Neural crest cell (in vitro differentiated cells): ENCODE measurements at regions not wholly inside any gene's neighbourhood (a gene's known extent, or its start where the extent isn't known, plus 50 kb on each side); places are given as distances from the start of the nearest gene placed in this dataset.

Experiments used
- DNase-seq: peaks from one replicate; pipeline ENCODE4 v3.0.0; 2021; ENCODE audit warnings: low read depth, mixed read lengths, low spot score
- H3K27ac Mint-ChIP-seq: one replicate; pipeline ENCODE4 v1.8.0; 2021; ENCODE audit warnings: mild to moderate bottlenecking, mixed read lengths; ENCODE audit not compliant: unreplicated experiment
- H3K27me3 Mint-ChIP-seq: 2 replicates; pipeline ENCODE4 v1.8.0; 2021; ENCODE audit warnings: low read depth, mild to moderate bottlenecking, mixed read lengths
- H3K36me3 Mint-ChIP-seq: 2 replicates; pipeline ENCODE4 v1.8.0; 2021; ENCODE audit warnings: low read depth, mild to moderate bottlenecking, mixed read lengths
- H3K4me1 Mint-ChIP-seq: 2 replicates; pipeline ENCODE4 v1.8.0; 2021; ENCODE audit warnings: mixed read lengths
- H3K4me3 Mint-ChIP-seq: one replicate; pipeline ENCODE4 v1.8.0; 2021; ENCODE audit warnings: mild to moderate bottlenecking, mixed read lengths
- H3K9me3 Mint-ChIP-seq: 2 replicates; pipeline ENCODE4 v1.8.0; 2021; ENCODE audit warnings: mixed read lengths
- CTCF ChIP-seq: fragments of 200-600 bp; sonication (generic); conservative IDR thresholded peaks from 2 replicates; pipeline ENCODE4 v1.5.0; 2021; ENCODE audit warnings: antibody characterized with exemption, mild to moderate bottlenecking

GRCh38 chr5:106523852-106524251 lies 1146.9 kb downstream of the EFNA5 start:
- Mint-ChIP-seq H3K36me3 (no peaks in the 10 kb centered on the region), H3K9me3 (no peaks in the 10 kb centered on the region), H3K27me3 (no peaks in the 10 kb centered on the region), H3K4me1 (no peaks in the 10 kb centered on the region), H3K4me3 (no peak overlapping the region), H3K27ac (no peak overlapping the region)
- DNase-seq: no peak
- no peak for TF ChIP-seq CTCF

- Mint-ChIP-seq H3K27ac (no peak overlapping the region), H3K9me3 (no peaks in the 10 kb centered on the region), H3K36me3 (no peaks in the 10 kb centered on the region), H3K4me3 (no peak overlapping the region), H3K4me1 (no peaks in the 10 kb centered on the region), H3K27me3 (no peaks in the 10 kb centered on the region)
- DNase-seq: no peak
- TF ChIP-seq CTCF: no peak
These were observed 1148.4 kb downstream of the EFNA5 start for GRCh38 chr5:106522296-106522695.

- H3K27me3 Mint-ChIP-seq: no peaks in the 10 kb centered on the region
- DNase-seq: no peak
- H3K4me3 Mint-ChIP-seq: no peak overlapping the region
- no peak overlapping the region for H3K27ac Mint-ChIP-seq
- no peaks in the 10 kb centered on the region for H3K4me1 Mint-ChIP-seq
- TF ChIP-seq CTCF: no peak
- no peaks in the 10 kb centered on the region for H3K9me3 Mint-ChIP-seq
- H3K36me3 Mint-ChIP-seq: no peaks in the 10 kb centered on the region
These were observed 1149.0 kb downstream of the EFNA5 start for GRCh38 chr5:106521701-106522100.

- no peak overlapping the region for H3K4me3 Mint-ChIP-seq
- H3K9me3 Mint-ChIP-seq: peaks cover 7% of the 10 kb centered on the region
- H3K36me3 Mint-ChIP-seq: no peaks in the 10 kb centered on the region
- H3K27me3 Mint-ChIP-seq: no peaks in the 10 kb centered on the region
- H3K27ac Mint-ChIP-seq: no peak overlapping the region
- no peak for TF ChIP-seq CTCF
- H3K4me1 Mint-ChIP-seq: no peaks in the 10 kb centered on the region
- no peak for DNase-seq
These were observed 1160.4 kb downstream of the EFNA5 start for GRCh38 chr5:106510321-106510720.

GRCh38 chr5:106508894-106509293 lies 1161.8 kb downstream of the EFNA5 start:
- H3K27ac Mint-ChIP-seq: no peak overlapping the region
- H3K9me3 Mint-ChIP-seq: peaks cover 7% of the 10 kb centered on the region
- DNase-seq: no peak
- no peak for TF ChIP-seq CTCF
- no peak overlapping the region for H3K4me3 Mint-ChIP-seq
- no peaks in the 10 kb centered on the region for H3K4me1 Mint-ChIP-seq
- H3K36me3 Mint-ChIP-seq: no peaks in the 10 kb centered on the region
- no peaks in the 10 kb centered on the region for H3K27me3 Mint-ChIP-seq

GRCh38 chr5:106493910-106494309 lies 1176.8 kb downstream of the EFNA5 start:
- no peak for DNase-seq
- no peaks in the 10 kb centered on the region for H3K27me3 Mint-ChIP-seq
- no peak overlapping the region for H3K27ac Mint-ChIP-seq
- no peaks in the 10 kb centered on the region for H3K36me3 Mint-ChIP-seq
- H3K9me3 Mint-ChIP-seq: peaks cover 8% of the 10 kb centered on the region
- H3K4me3 Mint-ChIP-seq: no peak overlapping the region
- TF ChIP-seq CTCF: no peak
- H3K4me1 Mint-ChIP-seq: no peaks in the 10 kb centered on the region
